ENCODE measurements at regions not wholly inside any gene's neighbourhood (a gene's known extent, or its start where the extent isn't known, plus 50 kb on each side); places are given as distances from the start of the nearest gene placed in this dataset.

DNA sequence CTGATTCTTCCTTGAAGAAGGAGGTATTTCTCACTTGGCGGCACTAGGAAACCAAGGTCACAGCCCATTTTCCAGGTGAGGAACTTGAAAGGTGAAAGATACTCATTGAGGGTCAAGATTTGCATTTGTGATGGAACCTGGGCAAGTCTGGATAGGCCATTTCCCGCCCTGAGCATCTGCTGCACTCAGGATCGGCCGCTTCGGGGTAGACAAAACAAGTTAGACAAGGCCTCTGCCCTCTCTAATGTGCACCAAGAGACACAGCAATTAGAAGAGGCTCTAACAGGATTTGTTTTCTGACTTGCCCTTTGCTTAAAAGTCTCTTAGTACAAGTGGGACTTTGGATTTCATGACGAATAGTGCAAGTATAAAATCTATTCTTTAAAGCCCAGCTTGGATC, 167.2 kb downstream of the KTN1 start:
- TF ChIP-seq MAZ (IDR thresholded peaks at IDR 0.05; ENCODE audit: borderline replicate concordance, low read depth, low read length) (no peak), MXI1 (IDR thresholded peaks at IDR 0.05; ENCODE audit: borderline replicate concordance, low read depth, low read length) (no peak), MAFK (IDR thresholded peaks at IDR 0.05; ENCODE audit: low read depth, low read length) (no peak), RFX5 (IDR thresholded peaks at IDR 0.05; ENCODE audit: low read depth, low read length) (no peak), RCOR1 (IDR thresholded peaks at IDR 0.05; ENCODE audit: insufficient replicate concordance, low read length) (no peak)
- TF ChIP-seq, protein P1, sequence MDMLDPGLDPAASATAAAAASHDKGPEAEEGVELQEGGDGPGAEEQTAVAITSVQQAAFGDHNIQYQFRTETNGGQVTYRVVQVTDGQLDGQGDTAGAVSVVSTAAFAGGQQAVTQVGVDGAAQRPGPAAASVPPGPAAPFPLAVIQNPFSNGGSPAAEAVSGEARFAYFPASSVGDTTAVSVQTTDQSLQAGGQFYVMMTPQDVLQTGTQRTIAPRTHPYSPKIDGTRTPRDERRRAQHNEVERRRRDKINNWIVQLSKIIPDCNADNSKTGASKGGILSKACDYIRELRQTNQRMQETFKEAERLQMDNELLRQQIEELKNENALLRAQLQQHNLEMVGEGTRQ (IDR thresholded peaks at IDR 0.05; ENCODE audit: low read depth, low read length) = no peak
- TF ChIP-seq, protein P2, sequence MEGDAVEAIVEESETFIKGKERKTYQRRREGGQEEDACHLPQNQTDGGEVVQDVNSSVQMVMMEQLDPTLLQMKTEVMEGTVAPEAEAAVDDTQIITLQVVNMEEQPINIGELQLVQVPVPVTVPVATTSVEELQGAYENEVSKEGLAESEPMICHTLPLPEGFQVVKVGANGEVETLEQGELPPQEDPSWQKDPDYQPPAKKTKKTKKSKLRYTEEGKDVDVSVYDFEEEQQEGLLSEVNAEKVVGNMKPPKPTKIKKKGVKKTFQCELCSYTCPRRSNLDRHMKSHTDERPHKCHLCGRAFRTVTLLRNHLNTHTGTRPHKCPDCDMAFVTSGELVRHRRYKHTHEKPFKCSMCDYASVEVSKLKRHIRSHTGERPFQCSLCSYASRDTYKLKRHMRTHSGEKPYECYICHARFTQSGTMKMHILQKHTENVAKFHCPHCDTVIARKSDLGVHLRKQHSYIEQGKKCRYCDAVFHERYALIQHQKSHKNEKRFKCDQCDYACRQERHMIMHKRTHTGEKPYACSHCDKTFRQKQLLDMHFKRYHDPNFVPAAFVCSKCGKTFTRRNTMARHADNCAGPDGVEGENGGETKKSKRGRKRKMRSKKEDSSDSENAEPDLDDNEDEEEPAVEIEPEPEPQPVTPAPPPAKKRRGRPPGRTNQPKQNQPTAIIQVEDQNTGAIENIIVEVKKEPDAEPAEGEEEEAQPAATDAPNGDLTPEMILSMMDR (conservative IDR thresholded peaks at IDR 0.05; ENCODE audit: low read depth, low read length) = no peak
- Histone ChIP-seq H3K36me3 (ENCODE audit: control insufficient read depth, insufficient read depth, low read length) (no peaks in the 10 kb centered on the region), H3K18ac (ENCODE audit: low read depth, low read length) (no peak overlapping the region), H2BK15ac (ENCODE audit: low read depth, low read length) (no peak overlapping the region), H2BK20ac (ENCODE audit: low read depth, low read length) (no peak overlapping the region), H4K5ac (ENCODE audit: low read depth, low read length) (no peak overlapping the region), H4K91ac (ENCODE audit: insufficient read depth, low read depth, low read length) (no peak overlapping the region), H2AK9ac (replicated peaks; ENCODE audit: low read depth, low read length, poor library complexity) (no peak overlapping the region), H4K8ac (ENCODE audit: low read depth in 2 of 2, low read length in 2 of 2) (no peak overlapping the region), H3K9me3 (ENCODE audit: control insufficient read depth, insufficient read depth, low read length) (no peaks in the 10 kb centered on the region), H3K27me3 (ENCODE audit: control insufficient read depth, insufficient read depth, low read length) (no peaks in the 10 kb centered on the region), H2BK5ac (ENCODE audit: low read depth, low read length, poor library complexity, severe bottlenecking) (no peak overlapping the region), H3K9ac (ENCODE audit: low read depth, low read length) (no peak overlapping the region), H3K4ac (ENCODE audit: low read depth, low read length) (no peak overlapping the region), H3K27ac (ENCODE audit: insufficient read depth, low read length) (no peak overlapping the region), H3K56ac (ENCODE audit: extremely low read depth, insufficient read depth, low read length) (no peak overlapping the region), H2AFZ (replicated peaks; ENCODE audit: low read length, poor library complexity) (no peak overlapping the region), H3K9me1 (ENCODE audit: insufficient read depth, low read length) (no peaks in the 10 kb centered on the region), H2AK5ac (ENCODE audit: low read depth, low read length) (no peak overlapping the region), H3K23ac (ENCODE audit: low read depth, low read length) (no peak overlapping the region), H3K79me1 (ENCODE audit: low read depth in 1 of 2, low read length in 2 of 2) (no peaks in the 10 kb centered on the region), H3K14ac (replicated peaks; ENCODE audit: low read depth, low read length) (no peak overlapping the region), H3K4me3 (ENCODE audit: insufficient read depth, low read depth, low read length) (no peak overlapping the region), H3K4me1 (ENCODE audit: control insufficient read depth, insufficient read depth, low read length) (peaks cover 4% of the 10 kb centered on the region), H4K20me1 (ENCODE audit: insufficient read depth, low read length) (no peaks in the 10 kb centered on the region), H2BK120ac (ENCODE audit: low read depth, low read length) (no peak overlapping the region), H3K4me2 (ENCODE audit: low read depth, low read length) (no peak overlapping the region)
- dilution Hi-C loops (cut with HindIII; ENCODE audit: low sequenced_read_pairs, unreplicated experiment) = no loop called here
- CTCF ChIA-PET = interaction anchor here (0.6 kb wide), 2 partner anchors 301 to 319 kb away, joined by 3 to 4 read pairs; no protein-coding TSS in a partner anchor
- in situ Hi-C loops (cut with MboI; ENCODE audit: low sequenced_read_pairs) = no loop called here
- POLR2A ChIA-PET (ENCODE audit: unreplicated experiment) = no interaction called here
- no TSS peak for BruUV-seq (replicated peaks)
- WGBS, 2 experiments (ENCODE audit: extremely low coverage in 2 of 2, insufficient read length in 1 of 2) = no CpG with 5 or more reads among the region's 6 CpGs
- intact Hi-C loops (cut with micrococcal nuclease) = no loop called here
- DNase-seq (no peak), ATAC-seq (ENCODE audit: low read depth) (no peak)
